SKM-1 (cell line): ENCODE measurements at regions not wholly inside any gene's neighbourhood (a gene's known extent, or its start where the extent isn't known, plus 50 kb on each side); places are given as distances from the start of the nearest gene placed in this dataset.

Experiments
- DNase-seq: peaks from one replicate; lab custom pipeline; 2025; ENCODE audit not compliant: unreplicated experiment; lab: John Stamatoyannopoulos, UW

- DNase-seq = no peak
Observed at GRCh38 chrX:20393944-20394343, 127.2 kb upstream of the RPS6KA3 start.

- DNase-seq = no peak
Observed at GRCh38 chrX:20388594-20388993, 121.9 kb upstream of the RPS6KA3 start.

GRCh38 chrX:20383477-20383876 lies 116.8 kb upstream of the RPS6KA3 start:
- DNase-seq = no peak

- DNase-seq = no peak
Observed at GRCh38 chrX:20382518-20383297, 116.0 kb upstream of the RPS6KA3 start.

GRCh38 chrX:20382082-20382481 lies 115.4 kb upstream of the RPS6KA3 start:
- no peak for DNase-seq

- DNase-seq = no peak
Observed at GRCh38 chrX:20378233-20378920, 111.7 kb upstream of the RPS6KA3 start.

GRCh38 chrX:20374900-20375438 lies 108.3 kb upstream of the RPS6KA3 start:
- peak; percentile 24 for DNase-seq

- DNase-seq = no peak
Observed at GRCh38 chrX:20374450-20374849, 107.7 kb upstream of the RPS6KA3 start.

- no peak for DNase-seq
Observed at GRCh38 chrX:20373063-20373462, 106.4 kb upstream of the RPS6KA3 start.

- no peak for DNase-seq
Observed at GRCh38 chrX:20372533-20372932, 105.8 kb upstream of the RPS6KA3 start.

GRCh38 chrX:20369468-20369867 lies 102.8 kb upstream of the RPS6KA3 start:
- DNase-seq = no peak

GRCh38 chrX:20364238-20364637 lies 97.5 kb upstream of the RPS6KA3 start:
- DNase-seq = no peak

- no peak for DNase-seq
Observed at GRCh38 chrX:20363275-20363674, 96.6 kb upstream of the RPS6KA3 start.

GRCh38 chrX:20362268-20363267 lies 95.9 kb upstream of the RPS6KA3 start:
- no peak for DNase-seq

- DNase-seq = no peak
Observed at GRCh38 chrX:20361890-20362262, 95.2 kb upstream of the RPS6KA3 start.

- DNase-seq = no peak
Observed at GRCh38 chrX:20361081-20361889, 94.6 kb upstream of the RPS6KA3 start.

GRCh38 chrX:20355187-20355586 lies 88.5 kb upstream of the RPS6KA3 start:
- no peak for DNase-seq

GRCh38 chrX:20354505-20354904 lies 87.8 kb upstream of the RPS6KA3 start:
- DNase-seq = no peak

- no peak for DNase-seq
Observed at GRCh38 chrX:20352935-20353336, 86.2 kb upstream of the RPS6KA3 start.

- no peak for DNase-seq
Observed at GRCh38 chrX:20352504-20352903, 85.8 kb upstream of the RPS6KA3 start.
